HCT116 (cell line): ENCODE measurements at regions not wholly inside any gene's neighbourhood (a gene's known extent, or its start where the extent isn't known, plus 50 kb on each side); places are given as distances from the start of the nearest gene placed in this dataset.

Experiments
- CTCF ChIP-seq, 3 experiments: fragments of 200-600 bp in 1 of 3; sonication (generic) in 1 of 3; IDR thresholded peaks in 2 of 3; conservative IDR thresholded peaks in 1 of 3; 2 replicates each; pipeline ENCODE4 v1.5.1; 2012 to 2017; ENCODE audit warnings: low read depth in 2 of 3, low read length in 2 of 3, antibody characterized with exemption in 1 of 3, borderline replicate concordance in 1 of 3, control low read depth in 1 of 3, mild to moderate bottlenecking in 1 of 3, mixed read lengths in 1 of 3, mixed run types in 1 of 3, moderate library complexity in 1 of 3; ENCODE audit not compliant: insufficient read depth in 1 of 3
- EGR1 ChIP-seq: IDR thresholded peaks from 2 replicates; pipeline ENCODE4 v1.6.1; 2012; ENCODE audit warnings: low read depth
- EZH2 ChIP-seq: fragments of 200-600 bp; sonication (generic); IDR thresholded peaks from 2 replicates; pipeline ENCODE4 v1.6.1; 2017; ENCODE audit warnings: antibody characterized with exemption, mixed run types
- EZH2phosphoT487 ChIP-seq: fragments of 200-600 bp; IDR thresholded peaks from 2 replicates; pipeline ENCODE4 v1.6.1; 2018; ENCODE audit warnings: antibody characterized with exemption, borderline replicate concordance
- POLR2A ChIP-seq: IDR thresholded peaks from 2 replicates; pipeline ENCODE4 v1.7.0; 2011; ENCODE audit warnings: borderline replicate concordance; ENCODE audit not compliant: insufficient read depth, insufficient read length; ENCODE audit errors: extremely low read depth

- TF ChIP-seq EZH2, result no peak
- no peak for TF ChIP-seq EZH2phosphoT487
- no peak for TF ChIP-seq POLR2A
- TF ChIP-seq CTCF (IDR thresholded peaks at IDR 0.05 in 2 of 3, conservative IDR thresholded peaks at IDR 0.05 in 1 of 3; ENCODE audit: borderline replicate concordance in 1 of 3, insufficient read depth in 1 of 3, low read depth in 2 of 3, low read length in 2 of 3), result no peak
- no peak for TF ChIP-seq EGR1
Measured at GRCh38 chr13:44210525-44210924, 163.1 kb upstream of the SERP2 start.
